Ascending aorta (tissue), 2 donors: ENCODE measurements at regions not wholly inside any gene's neighbourhood (a gene's known extent, or its start where the extent isn't known, plus 50 kb on each side); places are given as distances from the start of the nearest gene placed in this dataset.

ENCODE experiments used
- DNase-seq, 2 donors: peaks; one replicate each; pipeline ENCODE4 v3.0.0-alpha.2; 2019; ENCODE audit warnings: low spot score in 2 of 2
- H3K27ac ChIP-seq, 2 donors: fragments of 200-600 bp; sonication (generic); one replicate each; pipeline ENCODE4 v1.5.1; 2016 to 2017; ENCODE audit warnings: mild to moderate bottlenecking in 1 of 2
- H3K27me3 ChIP-seq: fragments of 200-600 bp; sonication (generic); one replicate; pipeline ENCODE4 v1.5.1; 2017
- H3K36me3 ChIP-seq, 2 donors: fragments of 200-600 bp; sonication (generic); one replicate each; pipeline ENCODE4 v1.5.1; 2016
- H3K4me1 ChIP-seq, 2 donors: fragments of 200-600 bp; sonication (generic); one replicate each; pipeline ENCODE4 v1.5.1; 2016 to 2017; ENCODE audit warnings: mild to moderate bottlenecking in 1 of 2
- H3K4me3 ChIP-seq, 2 donors: fragments of 200-600 bp; sonication (generic); one replicate each; pipeline ENCODE4 v1.5.1; 2016 to 2017; ENCODE audit warnings: mild to moderate bottlenecking in 1 of 2
- H3K9me3 ChIP-seq, 2 donors: fragments of 200-600 bp; sonication (generic); one replicate each; pipeline ENCODE4 v1.5.1; 2016
- CTCF ChIP-seq, 3 experiments: fragments of 200-600 bp in 2 of 3; fragments of 450-650 bp in 1 of 3; sonication (generic) in 2 of 3; IDR thresholded peaks; one replicate each; pipeline ENCODE4 v1.5.1; 2016 to 2019; ENCODE audit warnings: antibody characterized with exemption in 3 of 3, mild to moderate bottlenecking in 1 of 3, moderate library complexity in 1 of 3
- intact Hi-C: fragments of 100-400 bp; cut with DNase I; formaldehyde crosslinking; loops from one replicate; pipeline ENCODE4 v1.15.1; 2023

GRCh38 chr21:29245104-29245643 is 53.5 kb upstream of the BACH1 start:
- no peaks in the 10 kb centered on the region for H3K27me3 ChIP-seq
- no peak for DNase-seq
- no peaks in the 10 kb centered on the region for H3K9me3 ChIP-seq
- no peak for TF ChIP-seq CTCF (IDR thresholded peaks at IDR 0.05)
- H3K36me3 ChIP-seq, result no peaks in the 10 kb centered on the region
- H3K4me3 ChIP-seq, result no peak overlapping the region
- intact Hi-C loops, result no loop called here
- no peak overlapping the region for H3K27ac ChIP-seq
- H3K4me1 ChIP-seq, result no peaks in the 10 kb centered on the region

- Histone ChIP-seq H3K4me3 (no peak overlapping the region), H3K27ac (no peak overlapping the region), H3K36me3 (no peaks in the 10 kb centered on the region), H3K4me1 (no peaks in the 10 kb centered on the region), H3K27me3 (no peaks in the 10 kb centered on the region), H3K9me3 (no peaks in the 10 kb centered on the region)
- intact Hi-C loops, result no loop called here
- no peak for DNase-seq
- TF ChIP-seq CTCF (IDR thresholded peaks at IDR 0.05), result no peak
Observed at GRCh38 chr21:29245863-29246262, 52.9 kb upstream of the BACH1 start.

- Histone ChIP-seq H3K4me1 (no peaks in the 10 kb centered on the region), H3K36me3 (no peaks in the 10 kb centered on the region), H3K4me3 (no peak overlapping the region), H3K27me3 (no peaks in the 10 kb centered on the region), H3K27ac (no peak overlapping the region), H3K9me3 (no peaks in the 10 kb centered on the region)
- DNase-seq, result no peak
- intact Hi-C loops, result no loop called here
- TF ChIP-seq CTCF (IDR thresholded peaks at IDR 0.05), result no peak
Observed at GRCh38 chr21:29246614-29247013, 52.1 kb upstream of the BACH1 start.

GRCh38 chr21:29248124-29248523 is 50.6 kb upstream of the BACH1 start:
- no peak for TF ChIP-seq CTCF (IDR thresholded peaks at IDR 0.05)
- H3K9me3 ChIP-seq, result no peaks in the 10 kb centered on the region
- no peak overlapping the region for H3K27ac ChIP-seq
- H3K27me3 ChIP-seq, result no peaks in the 10 kb centered on the region
- intact Hi-C loops, result no loop called here
- no peaks in the 10 kb centered on the region for H3K4me1 ChIP-seq
- no peak overlapping the region for H3K4me3 ChIP-seq
- no peak for DNase-seq
- H3K36me3 ChIP-seq, result no peaks in the 10 kb centered on the region
